Muscle of leg (tissue), 3 donors: ENCODE measurements at regions not wholly inside any gene's neighbourhood (a gene's known extent, or its start where the extent isn't known, plus 50 kb on each side); places are given as distances from the start of the nearest gene placed in this dataset.

ENCODE experiments used
- DNase-seq: peaks from one replicate; pipeline ENCODE4 v3.0.0; 2013
- H3K27ac ChIP-seq: one replicate; pipeline ENCODE4 v1.5.1; 2013; ENCODE audit warnings: mild to moderate bottlenecking, low read length, control low read depth
- H3K27me3 ChIP-seq: one replicate; pipeline ENCODE4 v1.6.1; 2013; ENCODE audit warnings: low read length; ENCODE audit not compliant: control insufficient read depth, insufficient read depth
- H3K36me3 ChIP-seq: one replicate; pipeline ENCODE4 v1.6.1; 2013; ENCODE audit warnings: low read length; ENCODE audit not compliant: control insufficient read depth, insufficient read depth
- H3K4me1 ChIP-seq: one replicate; pipeline ENCODE4 v1.6.1; 2013; ENCODE audit warnings: low read length; ENCODE audit not compliant: control insufficient read depth, insufficient read depth
- H3K4me3 ChIP-seq: one replicate; pipeline ENCODE4 v1.5.1; 2013; ENCODE audit warnings: low read length, control low read depth
- H3K9me3 ChIP-seq: replicated peaks from 2 replicates; pipeline ENCODE4 v1.6.1; 2013; ENCODE audit warnings: low read depth, low read length; ENCODE audit not compliant: control insufficient read depth
- WGBS: methylation state at CpG from one replicate; pipeline ENCODE4 v1.1.5; 2013; ENCODE audit warnings: missing lambda C conversion rate; ENCODE audit not compliant: insufficient coverage; 5-methylcytosine and 5-hydroxymethylcytosine counted together

DNA sequence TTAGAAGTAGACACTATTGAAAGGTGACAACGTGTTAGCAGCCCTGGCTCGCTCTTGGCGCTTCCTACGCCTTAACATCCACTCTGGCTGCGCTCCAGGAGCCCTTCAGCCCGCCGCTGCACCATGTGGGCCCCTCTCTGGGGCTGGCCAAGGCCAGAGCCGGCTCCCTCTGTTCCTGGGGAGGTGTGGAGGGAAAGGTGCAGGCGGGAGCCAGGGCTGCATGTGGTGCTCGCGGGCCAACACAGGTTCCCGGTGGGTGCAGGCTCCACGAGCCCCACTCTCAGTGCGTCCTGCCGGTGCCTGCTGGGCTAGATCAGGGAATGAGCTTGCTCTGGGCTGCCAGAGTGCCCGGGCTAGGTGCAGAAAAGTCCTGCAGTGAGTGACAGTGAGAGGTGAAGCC lies 1284.3 kb downstream of the OLFM4 start:
- Histone ChIP-seq H3K4me1 (no peaks in the 10 kb centered on the region), H3K9me3 (peaks cover 4% of the 10 kb centered on the region), H3K27me3 (no peaks in the 10 kb centered on the region), H3K4me3 (no peak overlapping the region), H3K36me3 (no peaks in the 10 kb centered on the region), H3K27ac (no peak overlapping the region)
- 91% methylated on average over 12 of the region's 16 CpGs for WGBS
- DNase-seq: no peak

DNA sequence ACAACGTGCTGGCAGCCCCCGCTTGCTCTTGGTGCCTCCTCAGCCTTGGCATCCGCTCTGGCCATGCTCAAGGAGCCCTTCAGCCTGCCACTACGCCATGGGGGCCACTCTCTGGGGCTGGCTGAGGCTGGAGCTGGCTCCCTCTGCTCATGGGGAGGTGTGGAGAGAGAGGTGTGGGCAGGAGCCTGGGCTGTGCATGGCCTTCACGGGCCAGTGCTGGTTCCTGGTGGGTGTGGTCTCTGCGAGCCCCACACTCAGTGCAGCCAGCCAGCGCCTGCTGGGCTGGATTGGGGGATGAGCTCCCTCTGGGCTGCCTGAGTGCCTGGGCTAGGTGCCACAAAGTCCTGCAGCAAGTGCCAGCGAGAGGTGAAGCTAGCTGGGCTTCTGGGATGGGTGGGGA lies 1289.1 kb downstream of the OLFM4 start:
- no peaks in the 10 kb centered on the region for H3K4me1 ChIP-seq
- H3K36me3 ChIP-seq: no peaks in the 10 kb centered on the region
- H3K27ac ChIP-seq: no peak overlapping the region
- no peak for DNase-seq
- no peak overlapping the region for H3K4me3 ChIP-seq
- no peaks in the 10 kb centered on the region for H3K27me3 ChIP-seq
- H3K9me3 ChIP-seq: peaks cover 6% of the 10 kb centered on the region
- 85% methylated on average over 7 of the region's 8 CpGs for WGBS

DNA sequence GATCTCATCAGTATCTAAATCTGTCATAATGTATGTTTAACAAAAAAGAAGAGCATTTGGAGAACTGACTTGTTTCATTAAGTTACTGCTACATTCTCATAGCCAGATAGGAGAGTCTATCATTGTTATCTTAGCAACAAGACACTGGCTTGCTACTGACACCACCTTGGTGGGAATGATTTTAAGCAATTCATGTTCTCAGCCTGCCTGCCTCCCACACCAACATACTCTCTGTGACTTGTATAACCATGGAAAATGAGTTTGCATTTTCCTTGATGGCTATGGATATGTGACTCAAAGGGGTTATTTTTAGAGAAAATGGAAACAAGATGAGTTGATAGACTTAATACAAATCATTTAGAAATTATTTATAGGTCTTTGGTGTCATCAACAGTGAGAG lies 1308.9 kb downstream of the OLFM4 start:
- Histone ChIP-seq H3K4me1 (no peaks in the 10 kb centered on the region), H3K36me3 (no peaks in the 10 kb centered on the region), H3K9me3 (no peaks in the 10 kb centered on the region), H3K27ac (no peak overlapping the region), H3K4me3 (no peak overlapping the region), H3K27me3 (no peaks in the 10 kb centered on the region)
- DNase-seq: no peak

DNA sequence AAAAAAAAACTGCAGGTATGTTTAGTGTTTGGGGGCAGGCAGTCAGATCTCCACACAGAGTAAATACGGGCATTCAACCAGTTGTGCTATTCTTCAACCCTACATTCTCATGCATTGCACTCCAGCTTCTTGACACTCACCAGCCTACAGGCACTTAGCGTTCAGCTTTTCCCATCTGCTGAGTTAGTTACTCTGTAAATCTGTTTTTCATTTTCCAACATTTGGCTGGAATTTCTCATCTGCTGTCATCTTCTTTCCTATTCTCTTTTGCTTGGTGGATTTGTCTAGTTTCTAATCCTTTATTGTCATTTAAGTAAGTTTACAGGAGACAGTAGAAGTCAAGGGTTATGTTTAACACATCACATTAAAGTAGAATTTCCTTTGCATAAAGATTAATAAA lies 1318.9 kb downstream of the OLFM4 start:
- Histone ChIP-seq H3K4me1 (no peaks in the 10 kb centered on the region), H3K9me3 (no peaks in the 10 kb centered on the region), H3K27ac (no peak overlapping the region), H3K27me3 (no peaks in the 10 kb centered on the region), H3K36me3 (no peaks in the 10 kb centered on the region), H3K4me3 (no peak overlapping the region)
- no CpG with 5 or more reads among the region's 2 CpGs for WGBS
- DNase-seq: peak; percentile 58

- no peak overlapping the region for H3K27ac ChIP-seq
- no peaks in the 10 kb centered on the region for H3K9me3 ChIP-seq
- no peak for DNase-seq
- no peaks in the 10 kb centered on the region for H3K27me3 ChIP-seq
- no peaks in the 10 kb centered on the region for H3K36me3 ChIP-seq
- no peak overlapping the region for H3K4me3 ChIP-seq
- H3K4me1 ChIP-seq: no peaks in the 10 kb centered on the region
Observed at GRCh38 chr13:54356209-54356608, 1327.6 kb downstream of the OLFM4 start.

DNA sequence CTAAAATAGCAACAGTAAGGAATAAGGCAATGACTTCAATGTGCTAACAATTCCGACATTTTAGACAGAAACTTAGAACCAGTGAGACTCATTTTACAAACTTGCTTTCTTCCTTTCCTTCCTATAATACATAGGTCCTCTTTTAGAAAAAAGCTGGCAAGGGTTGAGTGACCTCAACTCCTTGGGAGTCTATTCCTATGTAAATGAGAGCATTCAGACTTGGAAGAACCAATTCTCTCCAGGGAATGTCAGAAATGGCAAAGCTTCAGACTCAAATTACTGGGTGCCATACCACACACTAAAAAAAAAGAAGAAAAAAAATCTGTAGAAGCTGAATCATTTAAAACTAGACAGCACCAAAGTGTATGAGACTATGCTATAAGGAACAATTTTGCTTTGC lies 1328.2 kb downstream of the OLFM4 start:
- Histone ChIP-seq H3K4me1 (no peaks in the 10 kb centered on the region), H3K4me3 (no peak overlapping the region), H3K27me3 (no peaks in the 10 kb centered on the region), H3K36me3 (no peaks in the 10 kb centered on the region), H3K27ac (no peak overlapping the region), H3K9me3 (no peaks in the 10 kb centered on the region)
- DNase-seq: no peak
- WGBS: no CpG with 5 or more reads among the region's 1 CpG

DNA sequence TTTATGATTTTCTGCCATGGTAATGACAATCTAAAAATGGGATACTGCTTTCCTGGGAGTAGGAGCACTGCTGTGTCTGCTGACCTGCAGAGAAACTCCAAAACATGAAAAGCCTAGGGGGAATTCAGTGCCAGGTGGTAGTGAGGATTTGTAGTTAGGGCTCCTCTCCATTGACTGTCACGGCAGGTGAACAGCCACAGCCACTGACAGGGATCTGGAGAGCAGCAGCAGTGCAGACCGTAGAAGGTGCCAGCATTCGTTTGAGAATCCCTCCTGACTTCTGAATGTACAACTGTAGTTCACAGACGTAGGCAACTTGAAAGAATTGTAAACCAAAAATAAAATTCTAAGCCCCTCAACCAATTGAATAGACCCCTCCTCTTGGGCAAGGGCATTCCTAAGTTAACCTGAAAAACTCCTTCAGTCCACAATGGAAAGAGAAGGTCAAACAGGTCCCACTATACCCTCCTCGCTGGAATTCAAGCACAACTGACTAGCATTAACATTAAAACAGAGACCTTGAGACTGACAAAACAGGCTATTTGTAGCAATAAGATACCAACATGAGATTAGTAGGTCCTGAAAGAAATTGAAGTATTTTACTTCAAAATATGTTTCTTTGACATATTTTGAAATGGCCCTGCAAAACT lies 1328.8 kb downstream of the OLFM4 start:
- WGBS: 71% methylated on average over 3 of the region's 5 CpGs
- Histone ChIP-seq H3K4me1 (no peaks in the 10 kb centered on the region), H3K27ac (no peak overlapping the region), H3K9me3 (no peaks in the 10 kb centered on the region), H3K36me3 (no peaks in the 10 kb centered on the region), H3K27me3 (no peaks in the 10 kb centered on the region), H3K4me3 (no peak overlapping the region)
- DNase-seq: no peak

GRCh38 chr13:54361460-54361859 lies 1332.8 kb downstream of the OLFM4 start:
- no peak overlapping the region for H3K4me3 ChIP-seq
- H3K27ac ChIP-seq: no peak overlapping the region
- no peaks in the 10 kb centered on the region for H3K27me3 ChIP-seq
- no peaks in the 10 kb centered on the region for H3K4me1 ChIP-seq
- no peaks in the 10 kb centered on the region for H3K9me3 ChIP-seq
- DNase-seq: no peak
- H3K36me3 ChIP-seq: no peaks in the 10 kb centered on the region
- no CpG with 5 or more reads among the region's 1 CpG for WGBS

DNA sequence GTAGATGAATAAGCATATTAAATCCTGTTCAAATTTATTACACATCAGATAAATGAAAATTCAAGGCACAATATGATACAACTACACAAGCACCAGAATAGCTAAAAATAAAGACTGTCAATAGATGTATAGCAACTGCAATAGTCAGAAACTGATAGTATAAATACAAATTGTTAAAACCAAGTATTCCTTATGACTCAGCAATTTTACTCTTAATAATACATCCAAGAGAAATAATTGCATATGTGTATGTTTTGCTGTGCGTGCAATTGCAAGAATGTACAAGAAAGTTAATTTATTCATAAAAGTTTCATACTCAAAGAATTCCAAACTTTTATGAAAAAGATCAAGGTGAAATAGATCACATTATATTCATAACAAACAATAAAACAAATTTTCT lies 1338.1 kb downstream of the OLFM4 start:
- Histone ChIP-seq H3K27ac (no peak overlapping the region), H3K4me3 (no peak overlapping the region), H3K4me1 (no peaks in the 10 kb centered on the region), H3K27me3 (no peaks in the 10 kb centered on the region), H3K9me3 (no peaks in the 10 kb centered on the region), H3K36me3 (no peaks in the 10 kb centered on the region)
- DNase-seq: no peak
- no CpG with 5 or more reads among the region's 1 CpG for WGBS

DNA sequence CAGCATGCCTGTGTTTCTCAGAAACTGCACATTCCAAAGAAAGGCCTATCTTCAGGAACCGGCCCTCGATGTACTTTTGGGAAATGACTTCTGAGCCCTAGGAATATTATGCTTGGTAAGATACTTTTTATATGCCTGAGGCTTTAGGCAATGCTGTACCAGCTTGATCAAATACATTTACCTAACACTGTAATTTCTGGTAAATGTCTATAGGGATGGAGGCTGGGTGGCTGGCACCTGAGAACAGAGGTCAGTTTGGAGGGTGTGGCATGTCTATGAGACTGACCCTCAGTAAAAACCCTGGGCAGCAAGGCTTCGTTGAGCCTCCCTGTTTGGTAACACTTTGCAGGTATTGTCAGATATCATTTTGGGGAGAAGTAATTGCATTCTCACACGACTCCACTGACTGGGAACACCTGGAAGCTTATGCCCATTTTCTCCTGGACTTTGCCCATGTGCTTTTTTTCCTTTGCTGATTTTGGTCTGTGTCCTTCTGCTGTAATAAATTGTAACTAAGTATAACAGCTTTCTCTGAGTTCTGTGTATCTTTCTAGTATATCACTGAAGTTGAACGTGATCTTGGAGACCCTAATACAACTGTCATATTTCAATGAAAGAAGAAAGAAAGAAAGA lies 1339.1 kb downstream of the OLFM4 start:
- H3K27me3 ChIP-seq: no peaks in the 10 kb centered on the region
- H3K36me3 ChIP-seq: no peaks in the 10 kb centered on the region
- WGBS: 60% methylated on average over 2 of the region's 5 CpGs
- H3K9me3 ChIP-seq: no peaks in the 10 kb centered on the region
- H3K4me3 ChIP-seq: no peak overlapping the region
- DNase-seq: no peak
- H3K4me1 ChIP-seq: no peaks in the 10 kb centered on the region
- no peak overlapping the region for H3K27ac ChIP-seq

GRCh38 chr13:54368387-54368786 lies 1339.8 kb downstream of the OLFM4 start:
- Histone ChIP-seq H3K36me3 (no peaks in the 10 kb centered on the region), H3K27me3 (no peaks in the 10 kb centered on the region), H3K27ac (no peak overlapping the region), H3K4me3 (no peak overlapping the region), H3K4me1 (no peaks in the 10 kb centered on the region), H3K9me3 (no peaks in the 10 kb centered on the region)
- DNase-seq: no peak
